ENCODE measurements at regions not wholly inside any gene's neighbourhood (a gene's known extent, or its start where the extent isn't known, plus 50 kb on each side); places are given as distances from the start of the nearest gene placed in this dataset.

DNA sequence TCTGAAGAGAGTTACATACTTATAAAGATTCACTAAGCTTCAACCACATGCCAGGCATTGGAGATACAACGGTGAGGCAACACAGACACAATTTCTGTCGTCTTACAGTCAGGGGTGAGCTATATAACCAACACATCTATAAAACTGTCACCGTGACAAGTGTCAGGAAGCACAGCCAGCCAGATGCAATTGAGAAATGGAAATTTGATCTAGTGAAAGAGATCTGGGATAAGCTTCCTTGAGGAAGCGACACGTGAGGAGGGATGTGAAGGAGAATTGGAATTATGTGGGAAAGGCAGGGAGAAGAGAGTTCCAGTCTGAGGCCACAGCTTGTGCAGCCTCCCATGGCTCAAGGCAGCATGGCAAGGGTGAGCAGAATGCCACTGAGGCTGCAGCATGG, 50.9 kb upstream of the ZNF354B start:
- DNase-seq: no peak

DNA sequence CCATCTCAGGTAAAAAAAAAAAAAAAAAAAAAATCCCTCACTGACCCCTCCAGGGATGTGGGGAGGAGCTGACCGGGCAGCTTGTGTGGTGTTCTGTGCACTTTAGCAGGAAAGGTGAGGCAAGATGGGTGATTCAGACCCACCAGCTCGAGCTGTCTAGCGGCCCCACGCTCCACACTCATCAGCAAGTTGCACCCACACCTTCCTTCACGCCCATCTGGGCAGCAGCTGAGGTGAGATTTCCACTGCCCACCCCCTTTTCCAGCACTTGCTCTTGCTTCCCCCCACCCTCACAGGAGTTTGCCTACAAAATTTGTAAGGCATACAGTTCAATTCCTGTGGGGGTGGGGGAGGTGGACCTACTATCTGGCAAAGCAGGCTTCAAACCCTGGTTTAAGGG, 58.7 kb upstream of the ZNF354B start:
- DNase-seq: no peak

DNA sequence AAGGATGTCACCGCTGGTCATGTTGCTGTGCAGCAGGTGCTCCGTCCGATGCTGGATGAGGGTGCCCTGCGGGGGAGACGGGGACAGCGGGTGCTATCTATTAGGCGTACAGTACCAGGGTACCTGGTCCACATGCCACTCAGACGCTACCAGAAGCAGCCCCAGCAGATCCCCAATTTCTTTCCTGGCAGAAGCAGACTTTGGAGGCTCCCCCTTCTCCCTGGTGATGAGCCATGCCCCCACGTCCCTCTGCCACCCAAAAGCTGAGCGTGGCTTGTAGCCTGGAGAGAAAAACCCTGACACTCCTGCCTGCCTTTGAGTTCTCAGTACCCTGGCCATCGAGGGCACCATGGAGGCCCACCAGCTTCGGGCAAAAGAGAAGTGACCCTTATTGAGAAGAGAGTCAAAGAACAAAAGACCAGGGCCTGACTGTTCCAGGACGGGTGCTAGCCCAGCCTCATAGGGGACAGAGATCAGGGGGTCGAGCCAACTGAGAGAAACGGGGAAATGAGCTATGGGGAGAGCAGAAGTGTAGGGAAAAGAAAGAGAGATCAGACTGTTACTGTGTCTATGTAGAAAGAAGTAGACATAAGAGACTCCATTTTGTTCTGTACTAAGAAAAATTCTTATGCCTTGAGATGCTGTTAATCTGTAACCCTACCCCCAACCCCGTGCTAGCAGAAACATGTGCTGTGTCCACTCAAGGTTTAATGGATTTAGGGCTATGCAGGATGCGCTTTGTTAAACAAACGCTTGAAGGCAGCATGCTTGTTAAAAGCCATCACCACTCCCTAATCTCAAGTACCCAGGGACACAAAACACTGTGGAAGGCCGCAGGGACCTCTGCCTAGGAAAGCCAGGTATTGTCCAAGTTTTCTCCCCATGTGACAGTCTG, 62.0 kb upstream of the ZNF354B start:
- DNase-seq: no peak

DNA sequence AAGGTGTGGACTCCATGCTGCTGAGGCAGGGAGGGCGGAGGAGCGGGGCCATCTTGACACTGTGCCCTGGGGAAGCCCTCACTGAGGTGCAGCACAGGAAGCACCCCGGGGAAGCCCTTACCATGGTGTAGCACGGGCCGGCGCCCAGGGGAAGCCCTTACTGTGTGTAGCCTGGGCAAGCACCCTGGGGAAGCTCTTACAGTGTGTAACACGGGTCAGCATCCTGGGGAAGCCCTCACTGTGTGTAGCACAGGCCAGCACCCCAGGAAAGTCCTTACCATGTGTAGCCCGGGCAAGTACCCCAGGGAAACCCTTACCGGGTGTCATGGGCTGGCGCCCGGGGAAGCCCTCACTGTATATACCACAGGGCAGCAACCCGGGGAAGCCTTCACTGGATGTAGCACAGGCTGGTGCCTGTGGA, 62.6 kb upstream of the ZNF354B start:
- DNase-seq: no peak

DNA sequence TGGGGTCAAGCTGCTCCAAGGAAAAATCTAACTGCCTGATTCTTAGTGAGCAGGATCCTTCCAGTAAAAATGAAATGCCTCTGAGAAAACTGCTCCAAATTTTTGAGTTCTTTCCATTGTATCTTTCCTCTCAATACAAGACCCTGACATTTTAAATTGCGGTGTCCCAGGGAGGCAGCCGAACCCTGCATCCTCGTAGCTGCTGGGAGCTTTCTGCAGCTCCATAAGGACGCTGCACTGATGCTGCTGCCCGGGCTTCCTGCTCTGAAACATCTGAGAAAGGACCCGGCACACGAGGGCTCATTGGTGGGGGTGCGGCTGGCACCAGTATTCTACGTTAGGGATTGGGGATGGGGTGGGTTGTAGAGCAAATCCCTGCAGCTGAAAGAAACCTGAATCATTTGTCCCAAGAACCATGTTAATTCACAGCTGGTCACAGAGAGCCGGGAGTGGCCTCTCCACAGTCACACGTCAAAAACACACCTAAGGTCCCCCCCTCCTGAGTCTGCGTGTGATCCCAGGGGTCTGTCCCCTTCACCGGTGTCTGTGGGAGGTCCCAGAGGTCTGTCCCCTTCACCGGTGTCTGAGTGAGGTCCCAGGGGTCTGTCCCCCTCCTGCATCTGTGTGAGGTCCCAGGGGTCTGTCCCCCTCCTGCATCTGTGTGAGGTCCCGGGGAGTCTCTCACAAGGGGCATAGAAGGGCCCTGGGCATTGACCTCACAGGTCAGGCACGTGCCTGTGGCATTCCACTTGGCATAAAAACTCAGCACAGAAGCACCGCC, 63.4 kb upstream of the ZNF354B start:
- DNase-seq: no peak

DNA sequence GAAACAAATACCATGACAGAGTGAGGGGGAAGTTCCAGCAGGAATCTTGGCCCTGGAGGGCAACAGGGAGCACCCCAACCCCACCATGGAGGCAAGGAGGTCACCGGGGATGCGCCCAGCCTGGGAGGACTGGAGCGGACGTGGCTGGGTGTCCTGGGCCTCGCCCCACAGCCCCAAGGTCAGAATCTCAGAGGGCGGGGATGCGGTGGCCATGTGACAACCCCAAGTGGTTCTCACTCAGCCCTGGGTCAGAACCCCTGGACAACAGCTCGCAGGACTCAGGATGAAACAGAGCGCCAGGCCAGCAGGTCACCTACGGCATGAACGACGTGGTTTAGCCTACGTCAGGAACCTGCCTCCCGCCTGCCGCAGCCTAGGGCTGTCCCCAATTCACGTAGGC, 64.0 kb upstream of the ZNF354A start:
- no peak for DNase-seq

DNA sequence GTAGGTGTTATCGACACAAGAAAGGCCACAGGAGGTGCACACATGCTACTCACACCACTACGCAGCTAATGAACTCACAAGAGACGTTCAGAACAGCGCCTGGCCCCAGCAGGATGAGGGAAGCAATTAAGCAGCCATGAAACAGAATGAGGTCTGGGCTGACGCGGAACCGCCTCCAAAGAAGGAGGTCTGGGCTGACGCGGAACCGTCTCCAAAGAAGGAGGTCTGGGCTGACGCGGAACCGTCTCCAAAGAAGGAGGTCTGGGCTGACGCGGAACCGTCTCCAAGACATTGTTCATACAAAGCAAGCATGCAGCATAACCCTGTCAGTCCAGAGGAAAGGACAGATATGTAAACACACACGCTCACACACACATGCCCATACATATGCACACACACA, 63.2 kb upstream of the ZNF354A start:
- no peak for DNase-seq

DNA sequence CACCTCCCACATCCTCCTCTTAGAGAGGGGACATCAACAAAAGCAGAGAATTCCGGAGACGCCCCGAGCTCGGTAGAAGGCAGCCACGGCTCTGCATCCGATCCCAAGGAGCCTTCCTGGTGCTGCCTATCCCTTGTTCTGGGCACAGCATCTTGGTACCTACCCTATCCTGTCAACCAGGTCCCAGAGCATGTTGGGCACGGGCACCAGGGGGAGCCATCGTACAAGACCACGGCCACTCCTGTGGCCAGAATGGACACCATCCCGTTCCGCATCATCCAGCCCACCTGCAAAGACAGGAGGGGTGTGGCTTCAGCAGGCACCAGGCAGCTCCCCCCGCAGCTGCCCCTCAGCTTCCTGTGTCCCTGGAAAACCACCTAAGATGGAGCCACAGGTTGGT, 62.7 kb upstream of the ZNF354A start:
- DNase-seq: peak in 2 of 3 donors; percentile 6 to 21

DNA sequence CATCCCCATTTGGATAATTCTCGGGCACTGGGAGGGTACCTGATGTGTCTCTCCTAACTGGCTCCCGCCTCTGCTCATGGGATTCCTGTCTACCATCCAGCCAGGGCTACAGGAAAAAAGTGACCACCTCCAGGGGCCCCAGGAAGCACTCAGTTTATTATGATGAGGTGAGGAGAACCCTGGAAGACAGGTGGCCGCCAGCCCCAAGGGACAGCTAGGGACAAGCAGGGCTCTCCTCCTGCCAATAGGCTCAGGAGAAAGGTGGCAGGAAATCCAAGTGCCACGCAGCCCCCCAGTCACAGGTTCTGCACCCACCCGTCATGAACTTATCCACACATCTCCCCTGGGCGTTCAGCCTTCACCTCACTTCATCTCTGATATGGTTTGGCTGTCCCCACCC, 61.5 kb upstream of the ZNF354A start:
- DNase-seq: no peak

DNA sequence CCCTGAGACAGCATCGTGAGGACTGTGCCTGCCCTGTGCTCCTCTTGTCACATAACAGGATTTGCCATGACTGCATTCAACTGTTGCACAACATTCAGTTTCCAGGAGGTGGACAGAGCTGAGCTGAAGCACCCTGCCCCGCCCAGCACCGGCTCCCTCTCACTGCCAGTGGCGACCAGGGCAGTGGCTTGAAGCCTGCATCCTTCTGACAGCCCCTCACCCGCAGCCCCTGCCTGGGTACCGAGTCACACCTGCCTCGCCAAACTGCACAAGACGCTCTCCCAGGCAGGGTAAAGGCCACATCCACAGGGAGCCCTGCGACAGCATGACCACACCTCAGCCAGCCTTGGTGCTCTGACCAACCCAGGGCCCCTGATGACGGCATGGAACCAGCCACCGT, 59.9 kb upstream of the ZNF354A start:
- no peak for DNase-seq

DNA sequence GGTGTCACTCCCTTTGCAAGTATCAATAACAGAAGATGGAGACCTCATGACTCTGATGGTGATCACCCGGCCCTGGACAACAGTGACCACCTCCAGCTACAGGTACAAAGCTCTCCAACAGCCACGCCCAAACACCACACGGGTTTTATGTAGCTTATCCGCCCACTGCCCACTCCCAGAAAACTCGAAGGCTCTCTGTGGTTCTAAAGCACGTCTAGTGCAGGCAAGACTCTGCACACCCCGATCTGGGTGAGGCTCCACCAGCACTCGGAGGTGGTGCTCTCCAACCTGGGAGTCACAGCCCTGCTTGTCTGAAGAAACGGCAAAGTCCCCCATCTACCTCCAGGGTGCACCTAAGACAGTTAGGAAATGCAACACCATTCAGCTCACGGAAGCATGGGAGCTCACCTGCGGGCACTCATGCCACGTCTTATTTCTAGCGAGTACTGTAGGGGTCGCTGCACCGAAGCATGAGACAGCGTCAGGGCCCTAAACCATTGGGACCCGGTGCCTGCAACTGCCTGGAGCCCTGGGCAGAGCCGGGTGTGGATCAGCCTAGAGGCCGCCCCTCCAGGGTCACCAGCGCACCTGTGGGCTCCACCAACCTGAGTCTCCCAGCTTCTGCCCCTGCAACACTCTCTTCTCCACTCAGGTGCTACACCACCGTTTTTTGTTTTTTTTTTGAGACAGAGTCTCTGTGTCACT, 58.1 kb upstream of the ZNF354A start:
- no peak for DNase-seq

DNA sequence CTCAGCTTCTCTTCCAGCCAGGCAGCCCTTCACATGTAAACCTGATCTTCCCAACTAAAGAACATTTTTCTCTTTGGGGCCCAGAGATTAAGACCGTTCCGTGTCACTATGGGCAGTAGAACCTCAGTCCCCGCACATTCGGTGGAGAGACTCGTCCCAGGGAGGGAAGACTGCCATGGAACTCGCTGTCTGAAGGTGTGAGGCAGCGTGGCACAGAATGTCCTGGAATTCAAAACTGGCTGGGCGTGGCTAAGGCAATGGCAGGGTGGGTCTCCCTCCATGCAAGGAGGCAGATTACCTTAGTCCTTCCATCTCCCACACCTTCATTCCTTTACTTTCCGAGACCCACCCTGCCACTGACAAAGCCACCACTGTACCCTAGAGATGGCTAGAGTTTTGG, 57.4 kb upstream of the ZNF354A start:
- DNase-seq: no peak

DNA sequence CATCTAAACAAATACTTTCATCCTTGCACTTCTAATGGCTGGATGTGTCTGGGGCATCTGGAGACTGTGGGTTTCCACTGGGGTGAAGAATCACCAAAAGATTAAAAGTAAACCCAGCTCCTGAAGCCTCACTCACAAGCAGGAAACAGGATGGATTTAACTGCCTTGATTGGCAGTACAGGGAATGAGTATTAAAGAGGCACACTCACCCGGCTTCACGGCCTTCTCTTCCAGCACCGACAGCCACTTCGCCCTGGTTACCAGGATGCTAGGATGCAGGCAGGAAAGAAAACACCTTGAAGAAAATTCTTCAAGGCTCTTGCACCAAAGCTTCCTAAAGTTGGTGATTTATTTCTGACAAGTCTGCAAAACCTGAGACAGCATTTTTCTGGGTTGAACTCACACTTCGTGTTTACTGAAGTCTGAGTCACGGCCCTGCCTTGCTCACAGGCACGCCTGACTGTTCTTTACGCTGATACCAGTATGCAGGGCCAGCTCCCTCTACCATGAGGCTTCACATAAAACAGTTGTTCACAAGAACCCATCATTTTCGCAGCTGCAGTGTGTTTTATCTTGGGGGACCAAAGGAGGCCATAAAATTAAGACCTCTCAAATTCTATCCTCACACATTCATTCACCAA, 56.5 kb upstream of the ZNF354A start:
- DNase-seq: peak in 1 of 3 donors; percentile 1

DNA sequence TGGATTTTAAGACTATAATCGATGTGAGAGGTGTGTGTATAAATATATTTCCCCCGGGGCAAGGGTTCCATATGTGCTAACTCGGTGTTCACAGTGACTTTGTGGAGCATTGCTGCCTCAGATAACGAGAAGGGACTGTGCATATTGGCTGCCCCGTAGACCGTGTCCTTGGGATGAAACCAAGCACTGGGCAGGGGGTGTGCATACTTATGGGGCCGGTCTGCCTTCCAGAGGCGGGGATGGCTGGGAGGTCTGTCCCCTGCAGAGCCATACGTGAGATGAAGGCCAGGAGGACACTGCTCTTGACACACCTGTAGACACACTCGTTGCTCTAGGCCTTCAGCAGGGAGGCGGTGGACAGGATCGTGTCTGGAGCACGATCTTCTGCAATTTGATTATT, 56.0 kb upstream of the ZNF354A start:
- DNase-seq: no peak

DNA sequence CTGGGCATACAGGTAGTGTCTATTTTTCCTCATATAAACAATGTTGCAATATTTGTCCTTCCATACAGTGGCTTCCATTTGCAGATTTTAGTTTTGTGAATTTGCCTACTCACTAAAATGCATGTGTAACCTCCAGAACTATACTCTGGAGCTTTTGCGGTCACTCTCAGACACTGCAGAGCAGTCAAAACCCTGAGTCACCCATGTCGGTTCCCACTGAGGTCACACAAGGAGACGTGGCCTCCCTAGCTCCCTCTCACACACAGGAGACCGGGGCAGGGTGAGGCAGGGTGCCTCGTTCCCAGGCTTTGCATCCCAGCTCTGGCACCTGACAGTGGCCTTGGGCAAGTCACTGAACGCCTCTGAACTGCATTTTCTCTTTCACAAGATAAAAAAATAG, 55.5 kb upstream of the ZNF354A start:
- DNase-seq: no peak

DNA sequence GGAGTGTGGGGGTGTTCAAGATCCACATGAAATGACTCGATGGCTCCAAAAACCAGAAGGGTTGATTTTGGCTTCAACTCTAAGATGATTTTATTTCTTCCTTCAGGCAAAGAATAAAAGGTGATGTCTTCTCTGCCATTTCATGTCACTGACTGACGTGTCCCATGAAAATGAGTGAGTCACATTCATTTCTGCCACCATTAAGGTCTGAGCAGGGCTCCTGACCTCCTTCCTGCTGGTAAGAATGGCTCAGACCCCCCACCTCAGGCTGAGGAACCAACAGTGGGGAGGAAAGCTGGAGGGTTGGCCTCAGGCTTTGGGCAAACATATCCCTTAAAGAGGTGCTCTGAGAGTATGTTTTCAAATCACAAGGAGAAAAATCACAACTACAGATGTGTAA, 53.9 kb upstream of the ZNF354A start:
- DNase-seq: no peak

DNA sequence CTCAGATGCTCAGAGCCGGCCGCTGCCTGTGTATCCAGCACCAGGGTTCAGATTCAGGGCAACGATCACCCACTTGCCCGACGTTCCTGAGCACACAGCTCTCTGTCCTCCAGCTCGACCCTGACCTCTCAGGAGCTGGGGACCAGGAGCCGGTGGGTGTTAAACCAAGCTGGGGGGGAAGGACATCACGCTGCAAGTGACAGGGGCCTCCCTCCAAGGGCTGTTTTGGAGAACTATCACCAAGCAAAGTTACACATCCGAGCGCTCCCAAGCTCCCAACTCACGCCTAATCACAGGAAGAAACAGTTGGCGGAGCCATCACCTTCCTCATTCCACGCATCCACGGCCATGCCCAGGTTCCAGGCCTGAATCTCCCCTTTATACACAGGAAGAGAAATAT, 51.5 kb upstream of the ZNF354A start:
- DNase-seq: no peak

DNA sequence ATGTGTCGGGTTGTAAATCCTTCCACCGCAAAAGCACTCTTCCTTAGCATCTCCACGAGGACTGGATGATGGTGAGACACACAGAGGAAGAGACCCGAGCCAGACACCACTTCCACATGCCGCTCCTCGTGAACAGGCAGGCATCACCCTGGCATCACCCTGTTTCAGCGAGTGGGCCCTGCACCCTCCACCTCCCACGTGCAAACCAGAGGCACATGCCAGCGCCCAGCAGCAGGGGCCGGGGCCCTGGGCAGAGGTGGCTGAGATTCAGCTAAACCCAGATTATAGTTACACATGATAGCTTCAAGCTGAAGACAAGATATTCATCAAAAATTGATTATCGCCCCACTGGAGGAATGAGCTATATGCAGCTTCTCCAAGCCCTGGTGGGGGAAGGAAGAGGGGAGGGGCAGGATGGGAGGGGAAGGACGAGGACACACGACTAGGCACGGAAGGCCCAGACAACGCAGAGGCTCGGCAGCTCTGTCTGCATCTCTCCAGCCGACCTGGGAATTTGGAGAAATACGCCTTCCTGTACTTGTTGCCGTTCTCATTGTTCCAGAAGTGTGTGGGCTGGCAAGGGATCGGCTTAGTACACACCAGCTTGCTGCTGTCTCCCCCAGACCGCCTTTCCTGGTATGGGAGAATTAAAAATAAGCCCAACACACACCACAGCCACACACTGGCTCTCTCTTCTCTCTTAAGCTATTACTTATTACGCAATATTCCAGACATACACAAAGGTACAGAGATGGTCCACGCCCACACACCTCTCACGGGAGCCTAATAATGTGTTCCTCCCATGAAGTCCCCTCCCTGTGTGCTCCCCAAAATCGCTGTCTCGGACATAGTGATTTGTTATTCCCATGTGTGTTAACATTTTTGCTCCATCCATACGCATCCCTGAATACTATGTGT, 50.4 kb upstream of the ZNF354A start:
- no peak for DNase-seq

All from muscle of back (tissue), 3 donors.